Osteocyte (in vitro differentiated cells): ENCODE measurements at regions not wholly inside any gene's neighbourhood (a gene's known extent, or its start where the extent isn't known, plus 50 kb on each side); places are given as distances from the start of the nearest gene placed in this dataset.

ENCODE experiments used
- DNase-seq: peaks from one replicate; pipeline ENCODE4 v3.0.0; 2021; ENCODE audit warnings: mixed read lengths; ENCODE audit not compliant: unreplicated experiment; ENCODE audit errors: extremely low spot score
- H3K27ac Mint-ChIP-seq: one replicate; pipeline ENCODE4 v1.8.0; 2021; ENCODE audit warnings: mild to moderate bottlenecking, mixed read lengths; ENCODE audit not compliant: unreplicated experiment
- H3K27me3 Mint-ChIP-seq: one replicate; pipeline ENCODE4 v1.8.0; 2021; ENCODE audit warnings: mixed read lengths; ENCODE audit not compliant: unreplicated experiment
- H3K36me3 Mint-ChIP-seq: one replicate; pipeline ENCODE4 v1.8.0; 2021; ENCODE audit warnings: mixed read lengths; ENCODE audit not compliant: unreplicated experiment
- H3K4me1 Mint-ChIP-seq: one replicate; pipeline ENCODE4 v1.8.0; 2021; ENCODE audit warnings: mixed read lengths; ENCODE audit not compliant: unreplicated experiment
- H3K4me3 Mint-ChIP-seq: one replicate; pipeline ENCODE4 v1.8.0; 2021; ENCODE audit warnings: mild to moderate bottlenecking, moderate library complexity, mixed read lengths; ENCODE audit not compliant: unreplicated experiment
- H3K9me3 Mint-ChIP-seq: one replicate; pipeline ENCODE4 v1.8.0; 2021; ENCODE audit warnings: mixed read lengths; ENCODE audit not compliant: unreplicated experiment
- TF ChIP-seq, protein P1 (sequence below): fragments of 200-600 bp; sonication (generic); IDR thresholded peaks from 2 replicates; pipeline ENCODE4 v1.5.0; 2021; ENCODE audit warnings: antibody characterized with exemption, mild to moderate bottlenecking, moderate library complexity

DNA sequence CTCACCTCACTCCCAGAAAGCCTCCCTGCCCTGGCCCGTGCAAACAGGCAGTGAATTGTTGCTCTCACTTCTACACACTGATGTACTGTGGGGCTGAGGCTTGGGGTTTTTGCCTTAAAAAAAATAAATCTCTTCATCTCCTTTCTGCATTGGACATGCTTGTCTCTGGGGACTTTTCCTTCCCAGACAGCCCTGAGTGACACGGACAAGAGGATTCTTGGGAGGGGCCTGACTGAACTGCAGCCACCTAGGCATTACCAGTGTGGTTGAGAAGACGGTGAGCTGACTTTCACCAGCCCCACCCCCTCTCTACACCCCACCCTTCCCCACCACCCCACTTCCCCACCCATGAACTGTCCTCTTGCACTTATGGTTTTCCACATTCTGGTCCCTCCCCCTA lies 51.6 kb upstream of the PARP11 start:
- no peak for DNase-seq
- Mint-ChIP-seq H3K4me1 (no peaks in the 10 kb centered on the region), H3K27ac (no peak overlapping the region), H3K36me3 (no peaks in the 10 kb centered on the region), H3K27me3 (peaks cover 9% of the 10 kb centered on the region), H3K4me3 (no peak overlapping the region), H3K9me3 (no peaks in the 10 kb centered on the region)
- TF ChIP-seq, protein P1, sequence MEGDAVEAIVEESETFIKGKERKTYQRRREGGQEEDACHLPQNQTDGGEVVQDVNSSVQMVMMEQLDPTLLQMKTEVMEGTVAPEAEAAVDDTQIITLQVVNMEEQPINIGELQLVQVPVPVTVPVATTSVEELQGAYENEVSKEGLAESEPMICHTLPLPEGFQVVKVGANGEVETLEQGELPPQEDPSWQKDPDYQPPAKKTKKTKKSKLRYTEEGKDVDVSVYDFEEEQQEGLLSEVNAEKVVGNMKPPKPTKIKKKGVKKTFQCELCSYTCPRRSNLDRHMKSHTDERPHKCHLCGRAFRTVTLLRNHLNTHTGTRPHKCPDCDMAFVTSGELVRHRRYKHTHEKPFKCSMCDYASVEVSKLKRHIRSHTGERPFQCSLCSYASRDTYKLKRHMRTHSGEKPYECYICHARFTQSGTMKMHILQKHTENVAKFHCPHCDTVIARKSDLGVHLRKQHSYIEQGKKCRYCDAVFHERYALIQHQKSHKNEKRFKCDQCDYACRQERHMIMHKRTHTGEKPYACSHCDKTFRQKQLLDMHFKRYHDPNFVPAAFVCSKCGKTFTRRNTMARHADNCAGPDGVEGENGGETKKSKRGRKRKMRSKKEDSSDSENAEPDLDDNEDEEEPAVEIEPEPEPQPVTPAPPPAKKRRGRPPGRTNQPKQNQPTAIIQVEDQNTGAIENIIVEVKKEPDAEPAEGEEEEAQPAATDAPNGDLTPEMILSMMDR = no peak

- TF ChIP-seq, protein P1 = no peak
- peaks cover 9% of the 10 kb centered on the region for H3K27me3 Mint-ChIP-seq
- no peaks in the 10 kb centered on the region for H3K9me3 Mint-ChIP-seq
- H3K36me3 Mint-ChIP-seq = no peaks in the 10 kb centered on the region
- no peak overlapping the region for H3K4me3 Mint-ChIP-seq
- no peak for DNase-seq
- no peaks in the 10 kb centered on the region for H3K4me1 Mint-ChIP-seq
- no peak overlapping the region for H3K27ac Mint-ChIP-seq
These were observed 49.8 kb upstream of the PARP11 start for GRCh38 chr12:3923021-3923420.
